Thymus (tissue), 11 donors: ENCODE measurements at regions not wholly inside any gene's neighbourhood (a gene's known extent, or its start where the extent isn't known, plus 50 kb on each side); places are given as distances from the start of the nearest gene placed in this dataset.

Experiments used
- DNase-seq, 9 donors: peaks; one replicate each; pipeline ENCODE4 v3.0.0-alpha.2; 2013; ENCODE audit warnings: low spot score in 9 of 9, low read depth in 6 of 9, missing footprints in 1 of 9
- H3K27ac ChIP-seq, 2 donors: one replicate each; pipeline ENCODE4 v1.5.1; 2013; ENCODE audit warnings: control low read depth in 1 of 2, low read depth in 1 of 2, low read length in 1 of 2, mild to moderate bottlenecking in 1 of 2, moderate library complexity in 1 of 2
- H3K27me3 ChIP-seq, 2 donors: one replicate each; pipeline ENCODE4 v1.5.1; 2013; ENCODE audit warnings: low read length in 1 of 2; ENCODE audit not compliant: control insufficient read depth in 2 of 2, insufficient read depth in 1 of 2
- H3K36me3 ChIP-seq, 2 donors: one replicate each; pipeline ENCODE4 v1.5.1; 2013; ENCODE audit warnings: low read length in 1 of 2, mild to moderate bottlenecking in 1 of 2, moderate library complexity in 1 of 2; ENCODE audit not compliant: control insufficient read depth in 2 of 2, insufficient read depth in 2 of 2
- H3K4me1 ChIP-seq, 2 donors: one replicate each; pipeline ENCODE4 v1.5.1; 2013; ENCODE audit warnings: low read length in 2 of 2; ENCODE audit not compliant: control insufficient read depth in 2 of 2, insufficient read depth in 2 of 2
- H3K4me3 ChIP-seq, 2 donors: one replicate each; pipeline ENCODE4 v1.5.1; 2013; ENCODE audit warnings: low read length in 2 of 2, control low read depth in 1 of 2, mild to moderate bottlenecking in 1 of 2
- H3K9me3 ChIP-seq, 2 donors: one replicate each; pipeline ENCODE4 v1.5.1; 2013; ENCODE audit warnings: low read length in 1 of 2, mild to moderate bottlenecking in 1 of 2; ENCODE audit not compliant: control insufficient read depth in 2 of 2, insufficient read depth in 1 of 2
- WGBS: extraction: QIAGEN DNeasy Blood & Tissue Kit; methylation state at CpG from one replicate; pipeline ENCODE4 v1.1.7; 2013; 5-methylcytosine and 5-hydroxymethylcytosine counted together
- donor health status: healthy.

DNA sequence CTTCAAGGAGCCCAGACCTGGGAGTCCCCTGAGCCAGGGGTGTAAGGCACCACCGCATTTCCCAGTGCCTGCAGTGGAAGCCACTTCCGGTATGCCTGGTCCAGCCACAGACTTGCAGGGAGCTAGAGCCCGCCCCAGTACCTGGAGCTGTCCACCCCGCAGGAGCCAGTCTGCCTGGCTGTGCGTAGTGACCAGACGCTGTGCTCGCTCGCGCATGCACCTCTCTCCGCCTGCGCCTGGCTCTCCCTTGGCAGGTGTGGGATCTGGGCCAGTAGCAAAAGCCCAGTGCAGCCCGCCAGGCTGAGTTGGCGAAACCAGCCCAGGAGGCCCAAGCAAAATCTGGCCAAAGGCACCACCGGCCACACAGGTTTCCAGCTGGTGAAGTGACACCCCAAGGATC, 973.7 kb upstream of the AGA start:
- 98% methylated on average over 14 of the region's 14 CpGs for WGBS
- H3K27me3 ChIP-seq, result no peaks in the 10 kb centered on the region
- no peaks in the 10 kb centered on the region for H3K36me3 ChIP-seq
- peaks cover 0 to 13% of the 10 kb centered on the region in 2 donors for H3K9me3 ChIP-seq
- no peak for DNase-seq
- no peak overlapping the region for H3K4me3 ChIP-seq
- H3K4me1 ChIP-seq, result no peaks in the 10 kb centered on the region
- no peak overlapping the region for H3K27ac ChIP-seq

GRCh38 chr4:178423366-178423765, 981.1 kb upstream of the AGA start:
- no peak for DNase-seq
- Histone ChIP-seq H3K9me3 (no peaks in the 10 kb centered on the region), H3K27me3 (no peaks in the 10 kb centered on the region), H3K27ac (no peak overlapping the region), H3K36me3 (no peaks in the 10 kb centered on the region), H3K4me1 (no peaks in the 10 kb centered on the region), H3K4me3 (no peak overlapping the region)
- 93% methylated on average over 2 of the region's 2 CpGs for WGBS

- DNase-seq, result no peak
- H3K4me3 ChIP-seq, result no peak overlapping the region
- no peak overlapping the region for H3K27ac ChIP-seq
- 94% methylated on average over 3 of the region's 3 CpGs for WGBS
- no peaks in the 10 kb centered on the region for H3K27me3 ChIP-seq
- no peaks in the 10 kb centered on the region for H3K4me1 ChIP-seq
- no peaks in the 10 kb centered on the region for H3K9me3 ChIP-seq
- no peaks in the 10 kb centered on the region for H3K36me3 ChIP-seq
These were observed 984.6 kb upstream of the AGA start for GRCh38 chr4:178426871-178427270.

DNA sequence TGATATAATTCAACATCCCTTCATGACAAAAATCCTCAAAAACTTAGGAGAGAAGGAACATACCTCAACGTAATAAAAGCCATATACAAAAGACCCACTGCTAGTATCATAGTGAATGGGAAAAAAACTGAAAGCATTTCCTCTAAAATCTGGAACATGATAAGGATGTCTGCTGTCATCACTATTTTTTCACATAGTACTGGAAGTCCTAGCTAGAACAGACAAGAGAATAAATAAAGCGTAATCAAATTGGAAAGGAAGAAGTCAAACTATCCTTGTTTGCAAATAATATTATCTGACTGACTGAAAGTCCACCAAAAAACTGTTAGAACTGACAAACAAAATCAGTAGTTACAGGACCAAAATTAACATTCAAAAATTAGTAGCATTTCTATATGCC, 985.4 kb upstream of the AGA start:
- Histone ChIP-seq H3K27me3 (no peaks in the 10 kb centered on the region), H3K27ac (no peak overlapping the region), H3K4me1 (no peaks in the 10 kb centered on the region), H3K9me3 (no peaks in the 10 kb centered on the region), H3K36me3 (no peaks in the 10 kb centered on the region), H3K4me3 (no peak overlapping the region)
- 94% methylated on average over 2 of the region's 2 CpGs for WGBS
- DNase-seq, result no peak

DNA sequence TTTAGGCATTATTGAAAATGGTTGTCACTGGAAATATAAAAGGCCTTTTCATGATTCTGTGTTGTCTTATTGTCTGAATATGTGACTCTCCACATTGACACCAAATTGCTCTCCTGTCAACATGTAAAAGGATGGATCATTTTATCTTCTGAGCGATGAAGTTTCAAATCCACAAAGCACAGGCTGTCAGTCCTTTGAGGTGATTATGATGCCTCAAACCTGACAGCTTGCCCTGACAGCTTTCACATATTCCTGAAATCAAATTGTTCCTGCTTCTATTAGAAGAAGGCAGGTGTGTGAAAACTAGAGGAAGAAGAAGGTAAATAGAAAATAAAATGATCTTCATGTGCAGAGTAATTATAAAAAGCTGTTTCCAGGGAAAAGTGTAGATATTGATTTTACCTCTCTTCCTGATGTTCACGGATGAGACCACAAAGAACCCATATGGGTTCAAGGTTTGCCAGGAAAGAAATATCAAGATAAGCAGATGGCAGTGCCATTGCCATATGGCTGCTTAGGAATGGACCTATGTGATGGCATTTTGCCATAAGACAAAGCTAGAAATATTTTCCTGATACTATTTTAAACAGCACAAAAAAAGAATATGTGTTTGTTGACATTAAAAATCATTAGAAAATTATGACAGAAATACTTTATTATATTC, 1006.3 kb upstream of the AGA start:
- Histone ChIP-seq H3K4me3 (no peak overlapping the region), H3K27ac (no peak overlapping the region), H3K27me3 (no peaks in the 10 kb centered on the region), H3K9me3 (peaks cover 0 to under 1% of the 10 kb centered on the region in 2 donors), H3K4me1 (no peaks in the 10 kb centered on the region), H3K36me3 (no peaks in the 10 kb centered on the region)
- no peak for DNase-seq
- 95% methylated on average over 2 of the region's 2 CpGs for WGBS

GRCh38 chr4:178450614-178451013, 1008.4 kb upstream of the AGA start:
- DNase-seq, result no peak
- Histone ChIP-seq H3K36me3 (no peaks in the 10 kb centered on the region), H3K4me3 (no peak overlapping the region), H3K27ac (no peak overlapping the region), H3K27me3 (no peaks in the 10 kb centered on the region), H3K4me1 (no peaks in the 10 kb centered on the region), H3K9me3 (peaks cover 0 to 5% of the 10 kb centered on the region in 2 donors)
- WGBS, result 96% methylated on average over 3 of the region's 3 CpGs

DNA sequence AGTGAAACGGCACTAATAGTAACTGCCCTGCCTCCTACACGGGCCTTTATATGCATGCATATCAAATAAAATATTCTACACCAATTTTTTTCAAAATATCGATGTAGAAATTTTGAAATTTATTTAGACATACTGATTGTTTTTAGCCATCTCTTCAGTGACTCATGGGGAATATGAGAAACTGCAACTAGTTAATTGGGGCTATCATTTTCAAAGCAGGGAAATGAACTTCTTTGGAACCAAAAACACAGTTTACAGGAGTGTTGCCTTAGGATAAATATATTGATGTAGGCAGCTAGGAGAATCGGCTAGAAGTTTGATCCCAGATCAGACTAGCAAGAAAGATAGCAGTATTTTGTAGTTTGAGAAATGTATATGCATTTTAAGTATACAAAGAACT, 1010.8 kb upstream of the AGA start:
- 90% methylated on average over 4 of the region's 4 CpGs for WGBS
- DNase-seq, result no peak
- H3K4me3 ChIP-seq, result no peak overlapping the region

GRCh38 chr4:178457286-178457685, 1015.0 kb upstream of the AGA start:
- Histone ChIP-seq H3K27ac (no peak overlapping the region), H3K4me1 (no peaks in the 10 kb centered on the region), H3K36me3 (no peaks in the 10 kb centered on the region), H3K4me3 (no peak overlapping the region), H3K9me3 (peaks cover 0 to 5% of the 10 kb centered on the region in 2 donors), H3K27me3 (no peaks in the 10 kb centered on the region)
- no peak for DNase-seq

More for the DNA sequence above, 1010.8 kb upstream of the AGA start:
- Histone ChIP-seq H3K36me3 (no peaks in the 10 kb centered on the region), H3K4me1 (no peaks in the 10 kb centered on the region), H3K27ac (no peak overlapping the region), H3K9me3 (peaks cover 0 to 5% of the 10 kb centered on the region in 2 donors), H3K27me3 (no peaks in the 10 kb centered on the region)

GRCh38 chr4:178462710-178463109, 1020.5 kb upstream of the AGA start:
- Histone ChIP-seq H3K9me3 (no peaks in the 10 kb centered on the region), H3K27me3 (no peaks in the 10 kb centered on the region), H3K4me3 (no peak overlapping the region), H3K27ac (no peak overlapping the region), H3K4me1 (no peaks in the 10 kb centered on the region), H3K36me3 (no peaks in the 10 kb centered on the region)
- DNase-seq, result no peak
- WGBS, result 55% methylated on average over 4 of the region's 4 CpGs

GRCh38 chr4:178463747-178464146, 1021.5 kb upstream of the AGA start:
- 91% methylated on average over 2 of the region's 2 CpGs for WGBS
- Histone ChIP-seq H3K27me3 (no peaks in the 10 kb centered on the region), H3K36me3 (no peaks in the 10 kb centered on the region), H3K9me3 (no peaks in the 10 kb centered on the region), H3K4me1 (no peaks in the 10 kb centered on the region), H3K27ac (no peak overlapping the region), H3K4me3 (no peak overlapping the region)
- no peak for DNase-seq
